ENCODE measurements at regions not wholly inside any gene's neighbourhood (a gene's known extent, or its start where the extent isn't known, plus 50 kb on each side); places are given as distances from the start of the nearest gene placed in this dataset.

DNA sequence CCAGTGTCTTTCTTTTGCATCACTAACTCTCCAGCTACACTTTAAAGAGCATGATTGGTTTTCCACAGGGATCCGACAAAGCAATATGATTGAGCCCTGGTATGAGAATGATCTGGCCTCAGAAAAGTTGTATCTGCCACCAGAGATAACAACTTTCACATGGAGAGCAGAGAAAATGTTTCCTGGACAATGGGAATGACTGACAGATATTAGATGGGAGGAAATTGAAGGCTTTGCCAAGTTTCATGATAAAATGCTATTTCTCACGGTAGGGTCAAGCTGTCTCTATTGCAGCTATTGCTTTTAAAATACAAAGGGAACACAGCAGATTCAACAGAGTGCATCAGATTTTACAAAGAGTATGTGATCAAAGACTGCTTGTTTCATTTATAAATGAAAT, 56.4 kb upstream of the GLIS3 start:
- TF ChIP-seq, protein P1, sequence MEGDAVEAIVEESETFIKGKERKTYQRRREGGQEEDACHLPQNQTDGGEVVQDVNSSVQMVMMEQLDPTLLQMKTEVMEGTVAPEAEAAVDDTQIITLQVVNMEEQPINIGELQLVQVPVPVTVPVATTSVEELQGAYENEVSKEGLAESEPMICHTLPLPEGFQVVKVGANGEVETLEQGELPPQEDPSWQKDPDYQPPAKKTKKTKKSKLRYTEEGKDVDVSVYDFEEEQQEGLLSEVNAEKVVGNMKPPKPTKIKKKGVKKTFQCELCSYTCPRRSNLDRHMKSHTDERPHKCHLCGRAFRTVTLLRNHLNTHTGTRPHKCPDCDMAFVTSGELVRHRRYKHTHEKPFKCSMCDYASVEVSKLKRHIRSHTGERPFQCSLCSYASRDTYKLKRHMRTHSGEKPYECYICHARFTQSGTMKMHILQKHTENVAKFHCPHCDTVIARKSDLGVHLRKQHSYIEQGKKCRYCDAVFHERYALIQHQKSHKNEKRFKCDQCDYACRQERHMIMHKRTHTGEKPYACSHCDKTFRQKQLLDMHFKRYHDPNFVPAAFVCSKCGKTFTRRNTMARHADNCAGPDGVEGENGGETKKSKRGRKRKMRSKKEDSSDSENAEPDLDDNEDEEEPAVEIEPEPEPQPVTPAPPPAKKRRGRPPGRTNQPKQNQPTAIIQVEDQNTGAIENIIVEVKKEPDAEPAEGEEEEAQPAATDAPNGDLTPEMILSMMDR (IDR thresholded peaks at IDR 0.05) = no peak
- no peak overlapping the region for H3K4me3 ChIP-seq
- no peak overlapping the region for H3K27ac ChIP-seq
- H3K4me1 ChIP-seq = no peaks in the 10 kb centered on the region
- no peaks in the 10 kb centered on the region for H3K9me3 ChIP-seq
- H3K27me3 ChIP-seq = no peaks in the 10 kb centered on the region
- H3K36me3 ChIP-seq = no peaks in the 10 kb centered on the region
- DNase-seq (ENCODE audit: low spot score) = no peak

DNA sequence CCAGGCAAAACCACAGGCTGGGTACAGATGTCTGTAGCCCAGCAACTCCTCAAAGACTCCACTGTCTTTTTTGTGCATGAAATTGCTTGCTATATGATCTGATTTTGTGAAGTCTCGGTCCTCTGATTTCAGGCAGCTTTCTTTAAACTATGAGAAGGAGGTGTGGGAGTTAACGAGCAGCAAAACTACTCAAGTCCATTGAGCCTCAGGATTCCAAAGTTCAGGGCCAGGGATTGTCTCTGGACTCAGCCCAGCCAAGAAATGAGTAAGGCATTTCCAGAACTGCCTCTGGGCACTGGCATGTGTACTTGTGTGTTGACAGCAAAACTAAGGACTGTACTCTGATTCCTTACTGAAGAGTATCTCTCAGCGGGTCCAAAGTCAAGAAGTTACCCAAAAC, 53.4 kb upstream of the GLIS3 start:
- Histone ChIP-seq H3K27me3 (no peaks in the 10 kb centered on the region), H3K27ac (no peak overlapping the region), H3K9me3 (no peaks in the 10 kb centered on the region), H3K36me3 (no peaks in the 10 kb centered on the region), H3K4me3 (no peak overlapping the region), H3K4me1 (no peaks in the 10 kb centered on the region)
- DNase-seq (ENCODE audit: low spot score) = no peak
- TF ChIP-seq, protein P1 (IDR thresholded peaks at IDR 0.05) = no peak

DNA sequence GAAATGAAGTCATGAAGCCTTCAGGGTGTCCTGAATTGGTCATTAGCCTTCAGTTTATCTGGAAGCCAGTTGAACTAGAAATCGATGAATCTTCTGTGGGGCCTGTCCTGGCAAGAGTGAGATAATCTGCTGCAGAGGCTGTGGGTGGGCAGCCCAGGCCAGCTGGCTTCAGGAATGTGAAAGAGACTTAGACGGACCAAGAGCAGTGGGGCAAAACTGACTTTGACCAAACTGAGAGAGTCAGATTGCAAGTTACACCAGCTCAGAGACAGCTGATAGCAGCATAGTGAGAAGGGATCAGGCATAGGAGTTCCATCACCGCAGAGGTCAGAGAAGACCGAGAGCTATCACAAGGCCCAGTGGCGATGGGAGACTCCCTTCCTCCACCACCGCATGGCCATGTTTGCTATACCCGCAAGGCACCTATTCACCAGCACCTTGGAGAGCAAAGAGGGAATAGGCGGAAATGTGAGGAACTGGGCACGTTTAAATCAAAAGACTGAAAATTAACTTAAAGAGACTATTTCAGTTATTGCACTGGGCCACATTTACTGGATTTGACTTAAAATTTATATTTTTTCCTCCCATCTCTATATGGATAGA, 50.0 kb upstream of the GLIS3 start:
- no peak overlapping the region for H3K27ac ChIP-seq
- no peak for DNase-seq (ENCODE audit: low spot score)
- H3K9me3 ChIP-seq = no peaks in the 10 kb centered on the region
- H3K36me3 ChIP-seq = no peaks in the 10 kb centered on the region
- no peaks in the 10 kb centered on the region for H3K4me1 ChIP-seq
- H3K4me3 ChIP-seq = no peak overlapping the region
- TF ChIP-seq, protein P1 (IDR thresholded peaks at IDR 0.05) = no peak
- no peaks in the 10 kb centered on the region for H3K27me3 ChIP-seq

Data from right atrium auricular region (tissue), 2 donors.